CD14-positive monocyte (primary cell): ENCODE measurements at regions not wholly inside any gene's neighbourhood (a gene's known extent, or its start where the extent isn't known, plus 50 kb on each side); places are given as distances from the start of the nearest gene placed in this dataset.

Experiments used
- DNase-seq, 3 donors: peaks; one replicate each; pipeline ENCODE4 v3.0.0-alpha.2; 2011 to 2022
- H2AFZ ChIP-seq: 2 replicates; pipeline ENCODE4 v1.6.0; 2012; ENCODE audit warnings: mild to moderate bottlenecking, low read depth, low read length, inconsistent platforms; ENCODE audit not compliant: insufficient read depth, poor library complexity, severe bottlenecking
- H3K27ac ChIP-seq, 2 donors: 1 replicate in 1 of 2; 2 replicates in 1 of 2; pipeline ENCODE4 v1.5.1; 2012 to 2013; ENCODE audit warnings: low read length in 2 of 2, control low read depth in 1 of 2, inconsistent platforms in 1 of 2, low read depth in 1 of 2, mild to moderate bottlenecking in 1 of 2
- H3K27me3 ChIP-seq, 2 donors: one replicate each; pipeline versions ENCODE4 v1.6.0 to v1.6.1; 2011 to 2013; ENCODE audit warnings: low read length in 2 of 2; ENCODE audit not compliant: control insufficient read depth in 2 of 2, insufficient read depth in 2 of 2
- H3K36me3 ChIP-seq, 2 donors: replicated peaks in 1 of 2; 1 replicate in 1 of 2; 2 replicates in 1 of 2; pipeline versions ENCODE4 v1.5.1 to v1.6.1; 2012 to 2013; ENCODE audit warnings: low read length in 2 of 2, control low read depth in 1 of 2, inconsistent platforms in 1 of 2, mild to moderate bottlenecking in 1 of 2; ENCODE audit not compliant: insufficient read depth in 2 of 2, control insufficient read depth in 1 of 2
- H3K4me1 ChIP-seq, 2 donors: 1 replicate in 1 of 2; 2 replicates in 1 of 2; pipeline versions ENCODE4 v1.5.1 to v1.6.1; 2012 to 2013; ENCODE audit warnings: low read length in 2 of 2, control low read depth in 1 of 2, inconsistent platforms in 1 of 2, mild to moderate bottlenecking in 1 of 2, moderate library complexity in 1 of 2; ENCODE audit not compliant: insufficient read depth in 2 of 2, control insufficient read depth in 1 of 2
- H3K4me2 ChIP-seq: replicated peaks from 2 replicates; pipeline ENCODE3; 2012; ENCODE audit warnings: low read length, moderate library complexity, mild to moderate bottlenecking; ENCODE audit not compliant: poor library complexity, severe bottlenecking; ENCODE audit errors: extremely low read depth
- H3K4me3 ChIP-seq, 3 experiments: fragments of 200-600 bp in 1 of 3; sonication (generic) in 1 of 3; replicated peaks in 1 of 3; 1 replicate in 2 of 3; 2 replicates in 1 of 3; pipeline ENCODE4 v1.5.1; 2011 to 2013; ENCODE audit warnings: low read length in 3 of 3, mild to moderate bottlenecking in 3 of 3, control low read depth in 2 of 3, low read depth in 2 of 3, inconsistent platforms in 1 of 3, moderate library complexity in 1 of 3
- H3K79me2 ChIP-seq: 2 replicates; pipeline ENCODE4 v1.6.0; 2012; ENCODE audit warnings: mild to moderate bottlenecking, control low read depth, inconsistent platforms, low read length, moderate library complexity; ENCODE audit not compliant: insufficient read depth
- H3K9ac ChIP-seq: 2 replicates; pipeline ENCODE4 v1.6.0; 2017; ENCODE audit warnings: low read length, mild to moderate bottlenecking; ENCODE audit not compliant: insufficient read depth, poor library complexity, severe bottlenecking
- H3K9me3 ChIP-seq, 2 donors: replicated peaks in 1 of 2; 1 replicate in 1 of 2; 2 replicates in 1 of 2; pipeline versions ENCODE4 v1.5.1 to v1.6.1; 2012 to 2013; ENCODE audit warnings: low read length in 2 of 2, control low read depth in 1 of 2; ENCODE audit not compliant: control insufficient read depth in 1 of 2, insufficient read depth in 1 of 2
- H4K20me1 ChIP-seq: 2 replicates; pipeline ENCODE4 v1.6.0; 2012; ENCODE audit warnings: mild to moderate bottlenecking, low read length, control low read depth, moderate library complexity; ENCODE audit not compliant: insufficient read depth
- H3K27ac Mint-ChIP-seq, 7 donors: one replicate each; pipeline ENCODE4 v1.8.0; 2020; ENCODE audit warnings: mild to moderate bottlenecking in 7 of 7, mixed read lengths in 7 of 7, moderate library complexity in 6 of 7, inconsistent platforms in 2 of 7
- H3K27me3 Mint-ChIP-seq, 3 donors: one replicate each; pipeline ENCODE4 v1.8.0; 2021 to 2022; ENCODE audit warnings: low read depth in 3 of 3, mild to moderate bottlenecking in 3 of 3, mixed read lengths in 3 of 3, moderate library complexity in 3 of 3, inconsistent platforms in 1 of 3
- H3K36me3 Mint-ChIP-seq, 2 donors: one replicate each; pipeline ENCODE4 v1.8.0; 2020; ENCODE audit warnings: mixed read lengths in 2 of 2, inconsistent platforms in 1 of 2, mild to moderate bottlenecking in 1 of 2
- H3K4me1 Mint-ChIP-seq: one replicate; pipeline ENCODE4 v1.8.0; 2020; ENCODE audit warnings: mild to moderate bottlenecking, mixed read lengths
- H3K4me3 Mint-ChIP-seq, 2 donors: one replicate each; pipeline ENCODE4 v1.8.0; 2020; ENCODE audit warnings: mild to moderate bottlenecking in 2 of 2, mixed read lengths in 2 of 2, moderate library complexity in 1 of 2
- H3K9me3 Mint-ChIP-seq, 7 donors: one replicate each; pipeline ENCODE4 v1.8.0; 2020 to 2022; ENCODE audit warnings: mixed read lengths in 7 of 7, mild to moderate bottlenecking in 6 of 7, moderate library complexity in 6 of 7, inconsistent platforms in 2 of 7
- WGBS: methylation state at CpG from one replicate; pipeline ENCODE4 v1.1.5; 2013; ENCODE audit warnings: missing lambda C conversion rate; ENCODE audit not compliant: insufficient coverage; 5-methylcytosine and 5-hydroxymethylcytosine counted together
- intact Hi-C, 2 donors: fragments of 100-400 bp; cut with micrococcal nuclease; formaldehyde crosslinking; loops; one replicate each; pipeline versions ENCODE4 v1.15.0 to v1.15.1; 2023
- TF ChIP-seq, protein P1 (sequence below): fragments of 200-600 bp; IDR thresholded peaks from one replicate; pipeline ENCODE4 v1.8.0; 2022; ENCODE audit warnings: antibody characterized with exemption, mild to moderate bottlenecking

DNA sequence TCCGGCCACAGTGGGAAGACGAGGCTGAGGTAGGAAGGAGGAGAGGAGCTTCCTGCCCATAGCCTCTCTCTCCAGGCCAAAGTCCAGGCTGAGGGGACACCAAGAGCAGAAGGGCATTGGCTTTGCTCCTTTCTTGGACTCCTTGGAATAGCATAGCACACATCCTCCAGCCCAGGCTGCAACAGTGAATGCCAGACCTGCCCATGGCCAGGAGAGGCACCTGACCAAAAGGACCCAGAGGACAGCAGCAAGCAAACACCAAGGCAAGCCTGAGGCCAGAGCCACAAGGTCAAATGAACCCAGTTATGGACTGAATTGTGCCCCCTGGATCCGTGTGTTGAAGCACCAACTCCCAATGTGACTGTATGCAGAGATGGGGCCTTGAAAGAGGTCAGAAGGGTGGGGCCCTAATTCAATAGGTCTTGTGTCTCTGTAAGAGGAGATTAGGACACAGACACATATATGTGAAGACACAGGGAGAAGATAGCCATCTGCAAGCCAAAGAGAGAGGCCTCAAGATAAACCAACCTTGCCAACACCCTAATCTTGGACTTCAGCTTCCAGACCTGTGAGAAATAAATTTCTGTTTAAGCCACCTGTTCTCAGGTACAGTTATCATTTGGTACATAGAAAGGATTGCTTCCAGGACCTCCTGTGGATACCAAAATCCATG, 126.5 kb upstream of the NXT1 start:
- WGBS, result 100% methylated on average over 1 of the region's 3 CpGs

DNA sequence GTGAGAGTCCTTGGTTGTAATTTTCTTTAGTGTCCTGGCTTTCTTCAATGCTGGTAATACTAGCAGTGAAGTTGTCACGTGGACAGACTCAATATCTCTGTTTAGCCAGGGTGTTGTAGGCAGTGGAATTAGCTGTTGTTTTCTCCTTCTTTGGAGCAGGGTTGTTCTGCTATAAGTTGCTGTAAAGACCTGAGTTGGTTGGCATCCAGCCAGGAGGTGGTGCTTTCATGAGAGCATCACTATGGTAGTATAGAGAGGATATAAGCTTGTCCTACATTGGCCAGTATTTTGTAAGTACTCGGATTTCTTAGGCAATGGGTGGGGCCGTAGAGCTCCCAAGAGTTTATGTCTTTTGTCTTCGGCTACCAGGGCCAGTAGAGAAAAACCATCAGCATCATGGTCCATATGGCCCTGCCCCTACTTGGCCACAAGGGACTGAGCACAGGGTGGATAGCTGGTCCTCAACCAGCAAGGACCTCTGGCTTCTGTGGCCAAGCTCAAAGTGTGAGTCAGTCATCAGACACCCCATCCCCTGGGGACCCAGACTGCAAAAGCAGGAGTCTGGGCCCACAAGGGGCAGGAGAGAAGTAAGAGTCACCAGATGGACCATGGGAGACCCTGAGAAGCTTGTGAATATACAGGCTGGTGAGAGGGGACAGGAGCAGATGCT, 127.9 kb upstream of the NXT1 start:
- peaks cover 35 to 42% of the 10 kb centered on the region in 2 donors for H3K4me1 ChIP-seq
- Mint-ChIP-seq H3K27me3 (no peaks in the 10 kb centered on the region), H3K4me3 (peak overlapping the region in 1 of 2 donors; percentile 2), H3K9me3 (peaks cover 26 to 43% (median 36%) of the 10 kb centered on the region in 7 donors), H3K27ac (peak overlapping the region in 5 of 7 donors; percentile 19 to 71 (median 24)), H3K36me3 (peaks cover 10 to 15% of the 10 kb centered on the region in 2 donors), H3K4me1 (peaks cover 41% of the 10 kb centered on the region)
- peaks cover 15 to 25% of the 10 kb centered on the region in 2 donors for H3K9me3 ChIP-seq
- no peak for DNase-seq
- 100% methylated on average over 3 of the region's 4 CpGs for WGBS
- H4K20me1 ChIP-seq, result no peaks in the 10 kb centered on the region
- intact Hi-C loops, result no loop called here
- no peaks in the 10 kb centered on the region for H3K27me3 ChIP-seq
- no peak overlapping the region for H2AFZ ChIP-seq
- no peak overlapping the region for H3K27ac ChIP-seq
- no peak overlapping the region for H3K9ac ChIP-seq
- TF ChIP-seq, protein P1, sequence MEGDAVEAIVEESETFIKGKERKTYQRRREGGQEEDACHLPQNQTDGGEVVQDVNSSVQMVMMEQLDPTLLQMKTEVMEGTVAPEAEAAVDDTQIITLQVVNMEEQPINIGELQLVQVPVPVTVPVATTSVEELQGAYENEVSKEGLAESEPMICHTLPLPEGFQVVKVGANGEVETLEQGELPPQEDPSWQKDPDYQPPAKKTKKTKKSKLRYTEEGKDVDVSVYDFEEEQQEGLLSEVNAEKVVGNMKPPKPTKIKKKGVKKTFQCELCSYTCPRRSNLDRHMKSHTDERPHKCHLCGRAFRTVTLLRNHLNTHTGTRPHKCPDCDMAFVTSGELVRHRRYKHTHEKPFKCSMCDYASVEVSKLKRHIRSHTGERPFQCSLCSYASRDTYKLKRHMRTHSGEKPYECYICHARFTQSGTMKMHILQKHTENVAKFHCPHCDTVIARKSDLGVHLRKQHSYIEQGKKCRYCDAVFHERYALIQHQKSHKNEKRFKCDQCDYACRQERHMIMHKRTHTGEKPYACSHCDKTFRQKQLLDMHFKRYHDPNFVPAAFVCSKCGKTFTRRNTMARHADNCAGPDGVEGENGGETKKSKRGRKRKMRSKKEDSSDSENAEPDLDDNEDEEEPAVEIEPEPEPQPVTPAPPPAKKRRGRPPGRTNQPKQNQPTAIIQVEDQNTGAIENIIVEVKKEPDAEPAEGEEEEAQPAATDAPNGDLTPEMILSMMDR, result no peak
- H3K79me2 ChIP-seq, result no peaks in the 10 kb centered on the region
- no peak overlapping the region for H3K4me2 ChIP-seq
- H3K4me3 ChIP-seq, result no peak overlapping the region
- H3K36me3 ChIP-seq, result peaks cover 0 to 7% of the 10 kb centered on the region in 2 donors

More for the DNA sequence above, 126.5 kb upstream of the NXT1 start:
- peaks cover 26 to 38% (median 31%) of the 10 kb centered on the region in 7 donors for H3K9me3 Mint-ChIP-seq
- no peaks in the 10 kb centered on the region for H3K27me3 Mint-ChIP-seq
- Histone ChIP-seq H3K4me3 (no peak overlapping the region), H3K36me3 (peaks cover 0 to 7% of the 10 kb centered on the region in 2 donors), H3K9ac (no peak overlapping the region), H3K79me2 (no peaks in the 10 kb centered on the region), H4K20me1 (no peaks in the 10 kb centered on the region), H3K9me3 (peaks cover 15 to 25% of the 10 kb centered on the region in 2 donors), H3K4me2 (no peak overlapping the region), H2AFZ (no peak overlapping the region), H3K27me3 (no peaks in the 10 kb centered on the region), H3K27ac (peak overlapping the region in 1 of 2 donors; percentile 93), H3K4me1 (peaks cover 35 to 42% of the 10 kb centered on the region in 2 donors)
- peaks cover 10 to 15% of the 10 kb centered on the region in 2 donors for H3K36me3 Mint-ChIP-seq
- DNase-seq, result no peak
- intact Hi-C loops, result no loop called here
- no peak overlapping the region for H3K4me3 Mint-ChIP-seq
- TF ChIP-seq, protein P1, result no peak
- peaks cover 39% of the 10 kb centered on the region for H3K4me1 Mint-ChIP-seq
- H3K27ac Mint-ChIP-seq, result peak overlapping the region in 5 of 7 donors; percentile 27 to 86 (median 38)
